Eye (tissue), 1 donor: ENCODE measurements at regions not wholly inside any gene's neighbourhood (a gene's known extent, or its start where the extent isn't known, plus 50 kb on each side); places are given as distances from the start of the nearest gene placed in this dataset.
A peak's percentile ranks its signal among the peaks of the same experiment; 100 is the strongest.

Experiments
- DNase-seq: peaks from one replicate; pipeline ENCODE4 v3.0.0-alpha.2; 2015

- DNase-seq, result no peak
Measured at GRCh38 chr1:38454236-38454635, 405.3 kb downstream of the RRAGC start.

GRCh38 chr1:38452246-38452645 is 405.7 kb upstream of the POU3F1 start:
- DNase-seq, result no peak

- DNase-seq, result peak; percentile 77
Measured at GRCh38 chr1:38451541-38451993, 405.0 kb upstream of the POU3F1 start.

GRCh38 chr1:38448893-38449292 is 402.3 kb upstream of the POU3F1 start:
- no peak for DNase-seq

GRCh38 chr1:38446936-38447335 is 400.3 kb upstream of the POU3F1 start:
- no peak for DNase-seq

- DNase-seq, result peak; percentile 66
Measured at GRCh38 chr1:38444770-38445442, 398.3 kb upstream of the POU3F1 start.

- DNase-seq, result peak; percentile 44
Measured at GRCh38 chr1:38444311-38444710, 397.7 kb upstream of the POU3F1 start.

GRCh38 chr1:38440402-38440801 is 393.8 kb upstream of the POU3F1 start:
- DNase-seq, result no peak

- DNase-seq, result no peak
Measured at GRCh38 chr1:38436749-38437148, 390.2 kb upstream of the POU3F1 start.

GRCh38 chr1:38436006-38436405 is 389.4 kb upstream of the POU3F1 start:
- no peak for DNase-seq

- DNase-seq, result no peak
Measured at GRCh38 chr1:38433084-38433722, 386.6 kb upstream of the POU3F1 start.

- no peak for DNase-seq
Measured at GRCh38 chr1:38431535-38432376, 385.2 kb upstream of the POU3F1 start.

- DNase-seq, result no peak
Measured at GRCh38 chr1:38430949-38431348, 384.4 kb upstream of the POU3F1 start.

GRCh38 chr1:38424677-38425076 is 378.1 kb upstream of the POU3F1 start:
- no peak for DNase-seq

- DNase-seq, result peak; percentile 67
Measured at GRCh38 chr1:38420666-38421065, 374.1 kb upstream of the POU3F1 start.

GRCh38 chr1:38418195-38419030 is 371.8 kb upstream of the POU3F1 start:
- DNase-seq, result peak; percentile 92

GRCh38 chr1:38403667-38404066 is 357.1 kb upstream of the POU3F1 start:
- no peak for DNase-seq

GRCh38 chr1:38402230-38402815 is 355.7 kb upstream of the POU3F1 start:
- DNase-seq, result no peak

- DNase-seq, result no peak
Measured at GRCh38 chr1:38396606-38397005, 350.0 kb upstream of the POU3F1 start.

GRCh38 chr1:38394303-38394702 is 347.7 kb upstream of the POU3F1 start:
- no peak for DNase-seq

GRCh38 chr1:38392861-38393260 is 346.3 kb upstream of the POU3F1 start:
- DNase-seq, result no peak

- DNase-seq, result no peak
Measured at GRCh38 chr1:38381256-38381655, 334.7 kb upstream of the POU3F1 start.
